Upper lobe of right lung (tissue), 1 donor: ENCODE measurements at regions not wholly inside any gene's neighbourhood (a gene's known extent, or its start where the extent isn't known, plus 50 kb on each side); places are given as distances from the start of the nearest gene placed in this dataset.

Source experiments
- ATAC-seq: fragments of 200-7000 bp; cut with Tn5 transposase; one replicate; pipeline ENCODE4 v1.9.1; 2020; ENCODE audit warnings: mild to moderate bottlenecking, moderate library complexity
- DNase-seq: peaks from one replicate; pipeline ENCODE4 v3.0.0-alpha.2; 2020
- H3K27ac ChIP-seq: fragments of 200-600 bp; one replicate; pipeline ENCODE4 v1.8.0; 2022
- H3K27me3 ChIP-seq: fragments of 200-600 bp; one replicate; pipeline ENCODE4 v1.8.0; 2022; ENCODE audit warnings: mild to moderate bottlenecking
- H3K36me3 ChIP-seq: fragments of 200-600 bp; one replicate; pipeline ENCODE4 v1.8.0; 2022
- H3K4me1 ChIP-seq: fragments of 200-600 bp; one replicate; pipeline ENCODE4 v1.8.0; 2022
- H3K4me3 ChIP-seq: fragments of 200-600 bp; one replicate; pipeline ENCODE4 v1.8.0; 2022; ENCODE audit warnings: mild to moderate bottlenecking
- H3K9me3 ChIP-seq: fragments of 200-600 bp; one replicate; pipeline ENCODE4 v1.8.0; 2022
- CTCF ChIP-seq: fragments of 200-600 bp; IDR thresholded peaks from one replicate; pipeline ENCODE4 v1.8.0; 2022; ENCODE audit warnings: antibody characterized with exemption
- intact Hi-C: fragments of 100-400 bp; cut with DNase I; formaldehyde crosslinking; loops from one replicate; pipeline ENCODE4 v1.11.0; 2022
- donor health status: DM: no; HTN: yes; CAD: no; lungs with severe emphysema.

GRCh38 chr7:24406789-24407299 lies 122.9 kb downstream of the NPY start:
- Histone ChIP-seq H3K9me3 (no peaks in the 10 kb centered on the region), H3K27me3 (no peaks in the 10 kb centered on the region), H3K4me3 (no peak overlapping the region), H3K27ac (no peak overlapping the region), H3K36me3 (no peaks in the 10 kb centered on the region), H3K4me1 (no peaks in the 10 kb centered on the region)
- intact Hi-C loops, result no loop called here
- no peak for TF ChIP-seq CTCF
- no peak for ATAC-seq
- no peak for DNase-seq

- Histone ChIP-seq H3K36me3 (no peaks in the 10 kb centered on the region), H3K9me3 (no peaks in the 10 kb centered on the region), H3K27me3 (no peaks in the 10 kb centered on the region), H3K27ac (no peak overlapping the region), H3K4me3 (no peak overlapping the region), H3K4me1 (no peaks in the 10 kb centered on the region)
- ATAC-seq (no peak), DNase-seq (no peak)
- intact Hi-C loops, result no loop called here
- no peak for TF ChIP-seq CTCF
Measured at GRCh38 chr7:24407965-24408364, 124.0 kb downstream of the NPY start.

GRCh38 chr7:24408798-24409430 lies 124.9 kb downstream of the NPY start:
- no peak overlapping the region for H3K27ac ChIP-seq
- DNase-seq (no peak), ATAC-seq (no peak)
- intact Hi-C loops, result no loop called here
- H3K4me1 ChIP-seq, result no peaks in the 10 kb centered on the region
- TF ChIP-seq CTCF, result no peak
- H3K36me3 ChIP-seq, result no peaks in the 10 kb centered on the region
- H3K4me3 ChIP-seq, result no peak overlapping the region
- H3K9me3 ChIP-seq, result peaks cover 2% of the 10 kb centered on the region
- H3K27me3 ChIP-seq, result no peaks in the 10 kb centered on the region

- no peak for ATAC-seq
- DNase-seq, result no peak
- H3K27me3 ChIP-seq, result no peaks in the 10 kb centered on the region
- no peaks in the 10 kb centered on the region for H3K4me1 ChIP-seq
- no peak overlapping the region for H3K4me3 ChIP-seq
- no peak overlapping the region for H3K27ac ChIP-seq
- peaks cover 6% of the 10 kb centered on the region for H3K9me3 ChIP-seq
- no peaks in the 10 kb centered on the region for H3K36me3 ChIP-seq
- TF ChIP-seq CTCF, result no peak
- intact Hi-C loops, result no loop called here
Measured at GRCh38 chr7:24409431-24410024, 125.5 kb downstream of the NPY start.

GRCh38 chr7:24411226-24411625 lies 127.2 kb downstream of the NPY start:
- TF ChIP-seq CTCF, result no peak
- Histone ChIP-seq H3K36me3 (no peaks in the 10 kb centered on the region), H3K27ac (no peak overlapping the region), H3K4me1 (no peaks in the 10 kb centered on the region), H3K27me3 (no peaks in the 10 kb centered on the region), H3K4me3 (no peak overlapping the region), H3K9me3 (peaks cover 6% of the 10 kb centered on the region)
- DNase-seq, result no peak
- ATAC-seq, result no peak
- intact Hi-C loops, result no loop called here
